Left forelimb (tissue), 1 donor: ENCODE measurements at regions not wholly inside any gene's neighbourhood (a gene's known extent, or its start where the extent isn't known, plus 50 kb on each side); places are given as distances from the start of the nearest gene placed in this dataset.

ENCODE experiments used
- DNase-seq: peaks from one replicate; pipeline ENCODE4 v3.0.0-alpha.2; 2018; ENCODE audit warnings: low spot score

- DNase-seq, result no peak
Measured at GRCh38 chr11:119982517-119983239, 155.2 kb downstream of the TRIM29 start.

- DNase-seq, result peak; percentile 0
Measured at GRCh38 chr11:119980431-119980830, 157.5 kb downstream of the TRIM29 start.

GRCh38 chr11:119979701-119980100, 158.2 kb downstream of the TRIM29 start:
- no peak for DNase-seq

- peak; percentile 54 for DNase-seq
Measured at GRCh38 chr11:119978696-119979095, 159.2 kb downstream of the TRIM29 start.

- DNase-seq, result peak; percentile 20
Measured at GRCh38 chr11:119977881-119978280, 160.0 kb downstream of the TRIM29 start.

GRCh38 chr11:119977561-119977860, 160.4 kb downstream of the TRIM29 start:
- peak; percentile 33 for DNase-seq

- no peak for DNase-seq
Measured at GRCh38 chr11:119976805-119977560, 160.9 kb downstream of the TRIM29 start.

GRCh38 chr11:119975561-119976152, 162.3 kb downstream of the TRIM29 start:
- peak; percentile 72 for DNase-seq

- DNase-seq, result peak; percentile 62
Measured at GRCh38 chr11:119974467-119974866, 163.4 kb downstream of the TRIM29 start.

GRCh38 chr11:119974051-119974450, 163.9 kb downstream of the TRIM29 start:
- peak; percentile 62 for DNase-seq

- no peak for DNase-seq
Measured at GRCh38 chr11:119972281-119972680, 165.6 kb downstream of the TRIM29 start.

GRCh38 chr11:119970555-119971304, 167.2 kb downstream of the TRIM29 start:
- DNase-seq, result peak; percentile 31

- DNase-seq, result peak; percentile 25
Measured at GRCh38 chr11:119964136-119965025, 173.5 kb downstream of the TRIM29 start.

- no peak for DNase-seq
Measured at GRCh38 chr11:119957951-119958350, 180.0 kb downstream of the TRIM29 start.

- peak; percentile 38 for DNase-seq
Measured at GRCh38 chr11:119952441-119952840, 185.5 kb downstream of the TRIM29 start.

- DNase-seq, result peak; percentile 33
Measured at GRCh38 chr11:119943298-119943655, 194.6 kb downstream of the TRIM29 start.

- DNase-seq, result peak; percentile 11
Measured at GRCh38 chr11:119942583-119943297, 195.2 kb downstream of the TRIM29 start.

GRCh38 chr11:119941636-119942411, 196.1 kb downstream of the TRIM29 start:
- peak; percentile 37 for DNase-seq

GRCh38 chr11:119941171-119941570, 196.7 kb downstream of the TRIM29 start:
- DNase-seq, result peak; percentile 17

- peak; percentile 45 for DNase-seq
Measured at GRCh38 chr11:119940401-119940976, 197.4 kb downstream of the TRIM29 start.
